ENCODE measurements at regions not wholly inside any gene's neighbourhood (a gene's known extent, or its start where the extent isn't known, plus 50 kb on each side); places are given as distances from the start of the nearest gene placed in this dataset.

GRCh38 chr6:23145781-23146180, 576.4 kb downstream of the HDGFL1 start:
- intact Hi-C loops (cut with DNase I) = no loop called here
- H3K27ac ChIP-seq = no peak overlapping the region
- ATAC-seq (no peak), DNase-seq (no peak)
- H3K9me3 ChIP-seq = no peaks in the 10 kb centered on the region
- TF ChIP-seq CTCF (IDR thresholded peaks at IDR 0.05) = no peak
- H3K36me3 ChIP-seq (ENCODE audit: insufficient read depth in 1 of 2, low read depth in 1 of 2) = no peaks in the 10 kb centered on the region
- WGBS, 3 donors = 32 to 37% (median 37%) methylated on average over 2 of the region's 2 CpGs
- no peak overlapping the region for H3K4me3 ChIP-seq
- no peaks in the 10 kb centered on the region for H3K4me1 ChIP-seq
- H3K27me3 ChIP-seq (ENCODE audit: insufficient read depth in 3 of 3, low read length in 2 of 3) = no peaks in the 10 kb centered on the region

- H3K9me3 ChIP-seq = no peaks in the 10 kb centered on the region
- no peak overlapping the region for H3K4me3 ChIP-seq
- no peaks in the 10 kb centered on the region for H3K36me3 ChIP-seq (ENCODE audit: insufficient read depth in 1 of 2, low read depth in 1 of 2)
- no peaks in the 10 kb centered on the region for H3K27me3 ChIP-seq (ENCODE audit: insufficient read depth in 3 of 3, low read length in 2 of 3)
- H3K27ac ChIP-seq = no peak overlapping the region
- intact Hi-C loops (cut with DNase I) = no loop called here
- DNase-seq (no peak), ATAC-seq (no peak)
- no peak for TF ChIP-seq CTCF (IDR thresholded peaks at IDR 0.05)
- no peaks in the 10 kb centered on the region for H3K4me1 ChIP-seq
Measured at GRCh38 chr6:23154159-23154558, 584.8 kb downstream of the HDGFL1 start.

DNA sequence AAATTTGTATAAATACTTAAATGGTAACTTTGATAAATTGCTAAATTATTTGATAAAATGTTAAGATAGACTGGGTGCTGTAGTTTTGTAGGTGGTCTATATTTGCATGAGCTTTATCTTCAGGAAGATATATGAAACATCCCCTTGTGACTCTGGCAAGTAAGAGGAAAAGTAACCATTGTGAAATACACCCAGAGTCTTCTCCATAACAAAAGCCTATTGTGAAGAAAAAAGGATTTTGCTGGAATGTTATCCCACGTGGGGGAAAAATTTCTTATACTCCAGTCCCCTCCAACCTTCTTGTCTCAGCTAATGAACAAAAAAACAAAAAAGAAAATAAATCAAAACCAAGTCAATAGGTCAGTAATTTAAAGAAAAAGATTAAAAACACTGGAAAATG, 600.7 kb downstream of the HDGFL1 start:
- Histone ChIP-seq H3K36me3 (ENCODE audit: insufficient read depth in 1 of 2, low read depth in 1 of 2) (no peaks in the 10 kb centered on the region), H3K27ac (no peak overlapping the region), H3K4me3 (no peak overlapping the region), H3K27me3 (ENCODE audit: insufficient read depth in 3 of 3, low read length in 2 of 3) (no peaks in the 10 kb centered on the region), H3K9me3 (no peaks in the 10 kb centered on the region), H3K4me1 (no peaks in the 10 kb centered on the region)
- DNase-seq (no peak), ATAC-seq (no peak)
- TF ChIP-seq CTCF (IDR thresholded peaks at IDR 0.05) = no peak
- WGBS, 3 donors = 22 to 35% (median 28%) methylated on average over 1 of the region's 1 CpG
- intact Hi-C loops (cut with DNase I) = no loop called here

- intact Hi-C loops (cut with DNase I) = no loop called here
- no peaks in the 10 kb centered on the region for H3K9me3 ChIP-seq
Measured at GRCh38 chr6:23173234-23173633, 603.9 kb downstream of the HDGFL1 start.

More at GRCh38 chr6:23173234-23173633, 603.9 kb downstream of the HDGFL1 start:
- Histone ChIP-seq H3K27ac (no peak overlapping the region), H3K4me3 (no peak overlapping the region), H3K27me3 (ENCODE audit: insufficient read depth in 3 of 3, low read length in 2 of 3) (no peaks in the 10 kb centered on the region), H3K36me3 (ENCODE audit: insufficient read depth in 1 of 2, low read depth in 1 of 2) (no peaks in the 10 kb centered on the region), H3K4me1 (no peaks in the 10 kb centered on the region)
- no peak for ATAC-seq
- no peak for TF ChIP-seq CTCF (IDR thresholded peaks at IDR 0.05)
- DNase-seq = no peak
- 37 to 64% (median 38%) methylated on average over 3 of the region's 3 CpGs for WGBS, 3 donors
